Natural killer cell treated with Interleukin-12 subunit alpha and Interleukin-12 subunit beta and Interleukin-15 and Interleukin-18, amount 100 ng/mL, for 72 hours (primary cell): ENCODE measurements at regions not wholly inside any gene's neighbourhood (a gene's known extent, or its start where the extent isn't known, plus 50 kb on each side); places are given as distances from the start of the nearest gene placed in this dataset.

ENCODE experiments used
- ATAC-seq, 2 donors: fragments of 150-1000 bp; cut with Tn5 transposase in 1 of 2; sonication (Bioruptor Pico), chemical (Tn5 transposase) in 1 of 2; 2 replicates each; pipeline ENCODE4 v1.10.0; 2021
- DNase-seq: peaks from one replicate; pipeline ENCODE4 v3.0.0; 2022; ENCODE audit warnings: low spot score
- H3K27ac Mint-ChIP-seq, 2 donors: 1 replicate in 1 of 2; 2 replicates in 1 of 2; pipeline ENCODE4 v1.8.0; 2022; ENCODE audit warnings: mixed read lengths in 2 of 2, mild to moderate bottlenecking in 1 of 2, moderate library complexity in 1 of 2
- H3K27me3 Mint-ChIP-seq, 2 donors: 1 replicate in 1 of 2; 2 replicates in 1 of 2; pipeline ENCODE4 v1.8.0; 2022; ENCODE audit warnings: mixed read lengths in 2 of 2
- H3K36me3 Mint-ChIP-seq: one replicate; pipeline ENCODE4 v1.8.0; 2022; ENCODE audit warnings: mixed read lengths
- H3K4me1 Mint-ChIP-seq, 2 donors: 1 replicate in 1 of 2; 2 replicates in 1 of 2; pipeline ENCODE4 v1.8.0; 2022; ENCODE audit warnings: low read depth in 2 of 2, mixed read lengths in 2 of 2, mild to moderate bottlenecking in 1 of 2
- H3K4me3 Mint-ChIP-seq: one replicate; pipeline ENCODE4 v1.8.0; 2022; ENCODE audit warnings: mixed read lengths
- H3K9me3 Mint-ChIP-seq: 2 replicates; pipeline ENCODE4 v1.8.0; 2022; ENCODE audit warnings: mixed read lengths

DNA sequence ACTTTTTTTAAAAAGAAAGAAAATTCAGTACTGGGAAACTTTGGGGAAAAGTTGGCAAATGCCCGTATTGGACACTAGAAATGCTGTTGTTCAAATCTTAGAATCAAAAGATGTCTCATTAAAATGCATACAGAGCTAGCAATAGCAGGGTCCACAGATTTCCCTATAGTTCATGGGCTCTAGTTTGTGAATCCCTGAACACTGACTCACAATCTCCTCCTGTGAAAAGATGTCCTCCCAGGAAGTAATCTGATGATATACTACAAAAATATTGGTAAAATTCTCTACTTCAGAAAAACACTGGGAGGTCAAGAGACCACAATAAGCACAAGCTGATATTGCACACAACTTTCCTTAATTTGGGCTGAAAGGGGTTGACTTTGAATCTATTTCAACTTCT, 568.4 kb upstream of the ZNF385D start:
- H3K27me3 Mint-ChIP-seq, result no peaks in the 10 kb centered on the region

DNA sequence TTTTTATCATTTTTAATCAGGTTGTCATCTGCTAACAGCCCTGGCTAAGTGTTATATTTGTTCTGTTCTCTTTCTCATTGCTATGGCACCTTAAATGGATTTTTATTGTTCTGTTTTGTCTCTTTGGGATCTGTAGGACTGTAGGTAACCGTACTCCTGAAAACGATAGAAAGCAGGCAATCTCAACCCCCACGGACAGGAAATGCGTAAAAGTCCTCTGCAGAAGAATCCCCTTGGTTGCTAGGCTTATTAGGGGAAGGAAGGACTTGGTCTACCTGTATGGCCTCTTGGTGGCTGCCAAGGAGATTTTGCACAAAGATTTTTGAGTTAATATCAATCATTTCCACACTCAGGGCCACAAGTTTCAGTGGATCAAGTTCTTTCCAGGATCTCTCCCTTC, 571.9 kb upstream of the ZNF385D start:
- H3K27ac Mint-ChIP-seq, result no peak overlapping the region
- H3K9me3 Mint-ChIP-seq, result peaks cover 18% of the 10 kb centered on the region
- H3K4me3 Mint-ChIP-seq, result no peak overlapping the region
- no peaks in the 10 kb centered on the region for H3K27me3 Mint-ChIP-seq
- no peak for ATAC-seq
- H3K36me3 Mint-ChIP-seq, result no peaks in the 10 kb centered on the region
- no peaks in the 10 kb centered on the region for H3K4me1 Mint-ChIP-seq
- DNase-seq, result no peak

More for the DNA sequence above, 568.4 kb upstream of the ZNF385D start:
- Mint-ChIP-seq H3K9me3 (peaks cover 22% of the 10 kb centered on the region), H3K36me3 (peaks cover 4% of the 10 kb centered on the region), H3K4me1 (no peaks in the 10 kb centered on the region), H3K4me3 (no peak overlapping the region), H3K27ac (no peak overlapping the region)
- ATAC-seq (no peak), DNase-seq (no peak)

DNA sequence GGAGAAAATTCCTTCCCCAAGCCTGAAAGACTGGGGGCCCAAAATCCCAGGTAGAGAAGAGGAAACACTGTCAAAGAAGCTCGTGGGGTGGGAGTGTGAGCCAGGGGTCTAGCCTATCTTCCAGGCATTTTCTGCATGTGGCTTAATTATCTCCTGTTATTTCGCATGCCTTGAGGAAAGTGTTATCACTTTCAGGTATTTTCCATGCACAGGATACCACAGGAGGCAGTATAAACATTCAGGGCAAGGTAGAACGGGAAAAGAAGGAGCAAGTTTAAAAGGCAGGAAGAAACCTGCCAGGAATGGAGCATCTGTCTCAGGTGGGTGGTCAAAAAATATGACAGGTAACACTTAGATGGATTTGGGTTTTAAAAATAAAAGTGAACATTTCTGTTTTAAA, 575.3 kb upstream of the ZNF385D start:
- no peaks in the 10 kb centered on the region for H3K27me3 Mint-ChIP-seq
- peaks cover 19% of the 10 kb centered on the region for H3K9me3 Mint-ChIP-seq
- H3K27ac Mint-ChIP-seq, result no peak overlapping the region
- no peak for DNase-seq
- no peak overlapping the region for H3K4me3 Mint-ChIP-seq
- H3K36me3 Mint-ChIP-seq, result no peaks in the 10 kb centered on the region
- ATAC-seq, result no peak
- no peaks in the 10 kb centered on the region for H3K4me1 Mint-ChIP-seq

DNA sequence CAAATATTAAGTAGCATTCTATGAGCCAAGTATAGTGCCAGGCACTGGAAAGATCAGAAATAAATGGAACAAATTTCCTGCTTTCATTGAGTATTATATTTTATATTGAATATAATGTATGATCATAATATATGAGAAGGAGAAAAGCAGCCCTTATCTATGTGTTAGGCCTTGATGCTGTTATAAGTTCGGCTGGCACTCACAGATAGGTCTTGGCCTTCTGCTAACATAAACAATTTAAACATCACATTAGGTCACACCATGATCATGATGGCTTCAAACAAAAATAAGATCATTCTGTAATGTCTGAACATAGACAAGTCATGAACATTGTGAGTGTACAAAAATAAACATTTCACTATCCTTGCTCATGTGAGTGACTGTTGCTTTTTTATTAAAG, 584.0 kb upstream of the ZNF385D start:
- Mint-ChIP-seq H3K4me3 (no peak overlapping the region), H3K27me3 (no peaks in the 10 kb centered on the region), H3K9me3 (peaks cover 8% of the 10 kb centered on the region), H3K27ac (no peak overlapping the region), H3K4me1 (no peaks in the 10 kb centered on the region), H3K36me3 (no peaks in the 10 kb centered on the region)
- ATAC-seq, result no peak
- no peak for DNase-seq

DNA sequence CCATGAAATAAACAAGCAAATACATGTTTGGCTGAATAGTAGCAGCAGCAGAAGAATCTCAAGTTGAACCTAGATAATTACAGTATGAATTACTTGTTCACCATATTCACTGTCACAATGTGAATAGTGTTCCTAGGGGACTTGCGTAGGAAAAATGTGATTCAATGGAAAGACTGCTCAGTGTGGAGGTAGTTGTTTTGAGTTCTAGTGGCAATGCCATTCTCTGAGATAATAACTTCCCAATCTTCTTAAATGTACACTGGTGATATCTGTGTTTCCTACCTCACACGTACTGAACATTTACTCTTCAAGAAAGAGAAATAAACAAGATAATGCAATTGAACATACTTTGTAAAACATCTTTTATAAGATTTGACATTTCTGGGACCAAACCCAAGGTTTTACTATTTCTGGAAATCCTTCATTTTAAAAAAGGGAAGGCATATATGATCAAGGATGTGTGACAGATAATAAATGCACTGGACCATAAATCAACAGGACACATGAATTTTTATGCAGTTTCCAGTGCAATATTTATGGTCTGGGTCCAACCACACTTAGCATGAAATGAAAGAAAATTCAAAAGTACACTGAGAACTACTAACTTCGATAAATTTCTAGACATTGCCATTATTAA, 598.3 kb upstream of the ZNF385D start:
- Mint-ChIP-seq H3K9me3 (peaks cover 9% of the 10 kb centered on the region), H3K27ac (no peak overlapping the region), H3K4me1 (no peaks in the 10 kb centered on the region)

DNA sequence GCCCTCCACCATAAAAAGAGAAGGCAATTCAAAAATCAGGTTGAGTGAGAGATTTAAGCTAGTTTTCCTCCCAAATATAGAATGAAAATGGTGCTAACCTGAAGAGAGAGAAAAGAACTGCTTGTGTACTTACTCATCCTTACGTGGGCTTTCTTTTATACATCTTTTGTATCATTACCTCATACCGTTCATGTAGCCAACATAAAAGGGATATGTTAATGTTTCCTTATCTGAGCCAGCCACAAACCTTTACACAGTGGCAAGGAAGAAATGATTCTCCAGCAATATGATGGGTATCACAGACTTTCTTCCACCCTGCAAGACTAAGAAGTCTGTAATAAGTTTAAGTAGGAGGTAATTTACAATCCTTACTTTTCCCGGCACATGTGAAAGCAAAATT, 600.8 kb upstream of the ZNF385D start:
- Mint-ChIP-seq H3K27me3 (no peaks in the 10 kb centered on the region), H3K4me1 (no peaks in the 10 kb centered on the region), H3K4me3 (no peak overlapping the region)

More for the DNA sequence above, 598.3 kb upstream of the ZNF385D start:
- H3K4me3 Mint-ChIP-seq, result no peak overlapping the region
- no peaks in the 10 kb centered on the region for H3K27me3 Mint-ChIP-seq
- no peaks in the 10 kb centered on the region for H3K36me3 Mint-ChIP-seq
- no peak for ATAC-seq
- DNase-seq, result no peak

DNA sequence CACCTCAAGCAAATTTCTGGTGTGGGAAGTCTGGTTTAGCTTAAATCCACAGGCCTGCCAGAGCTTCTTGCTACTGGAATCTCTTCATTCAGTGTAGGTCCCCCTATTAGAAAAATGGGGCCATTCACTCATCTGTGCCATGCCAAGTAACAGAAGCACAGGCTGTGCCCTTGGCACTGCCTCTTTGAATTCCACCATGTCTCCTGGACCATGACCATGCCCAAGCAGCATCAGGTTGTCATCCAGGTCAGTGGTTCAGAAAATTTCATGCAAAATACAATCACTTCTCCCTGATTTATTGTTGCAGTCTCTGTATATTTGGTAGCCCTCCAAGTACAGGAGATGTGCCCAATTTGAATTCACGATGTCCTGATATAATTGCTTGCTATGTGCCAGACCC, 602.1 kb upstream of the ZNF385D start:
- H3K27me3 Mint-ChIP-seq, result no peaks in the 10 kb centered on the region
- DNase-seq (no peak), ATAC-seq (no peak)
- H3K36me3 Mint-ChIP-seq, result no peaks in the 10 kb centered on the region
- H3K4me1 Mint-ChIP-seq, result no peaks in the 10 kb centered on the region
- H3K4me3 Mint-ChIP-seq, result no peak overlapping the region
- H3K9me3 Mint-ChIP-seq, result peaks cover 7% of the 10 kb centered on the region
- H3K27ac Mint-ChIP-seq, result no peak overlapping the region

More for the DNA sequence above, 600.8 kb upstream of the ZNF385D start:
- Mint-ChIP-seq H3K27ac (no peak overlapping the region), H3K36me3 (no peaks in the 10 kb centered on the region), H3K9me3 (peaks cover 8% of the 10 kb centered on the region)
- no peak for ATAC-seq
- DNase-seq, result no peak

DNA sequence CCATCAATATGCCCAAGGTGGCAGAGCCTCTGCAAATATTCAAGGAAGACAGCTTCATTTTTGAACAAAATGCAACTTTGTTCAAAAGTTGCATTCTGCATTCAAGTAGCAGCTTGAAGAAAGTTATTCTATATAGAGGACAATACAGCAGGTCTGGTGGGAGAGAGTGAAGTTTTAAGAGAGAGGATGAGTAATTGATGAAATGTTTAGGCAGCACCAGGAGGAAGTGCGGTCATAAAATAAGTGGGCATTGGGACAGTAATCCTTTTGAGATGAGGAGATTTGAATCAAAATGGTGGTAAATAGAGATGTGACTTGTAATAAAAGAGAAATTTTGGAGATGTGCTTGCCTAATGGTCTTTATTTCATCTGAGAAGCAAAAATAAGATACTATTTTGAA, 607.3 kb upstream of the ZNF385D start:
- Mint-ChIP-seq H3K9me3 (peaks cover 14% of the 10 kb centered on the region), H3K36me3 (no peaks in the 10 kb centered on the region), H3K27me3 (no peaks in the 10 kb centered on the region), H3K4me3 (no peak overlapping the region), H3K4me1 (no peaks in the 10 kb centered on the region), H3K27ac (no peak overlapping the region)
- DNase-seq, result no peak
- ATAC-seq, result no peak

DNA sequence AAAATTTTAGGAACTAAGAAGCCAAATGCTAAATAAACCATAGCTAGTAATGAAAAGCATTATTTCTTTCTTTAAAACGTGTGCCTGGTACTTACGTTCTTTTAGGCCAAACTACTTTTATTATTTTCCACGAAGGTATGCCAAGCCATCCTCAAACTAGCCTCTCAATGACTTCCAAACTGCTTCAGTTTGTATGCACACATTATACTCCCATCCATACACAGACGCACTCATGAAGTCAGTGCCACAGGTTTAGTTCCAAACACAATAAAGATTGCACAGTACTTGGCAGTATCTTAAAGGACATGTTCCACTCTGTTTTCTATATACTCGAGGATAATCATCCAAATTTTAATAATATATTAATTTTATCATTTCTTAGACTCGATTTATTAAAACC, 609.2 kb upstream of the ZNF385D start:
- H3K27me3 Mint-ChIP-seq, result no peaks in the 10 kb centered on the region
- DNase-seq, result no peak
- peaks cover 11% of the 10 kb centered on the region for H3K9me3 Mint-ChIP-seq
- H3K4me1 Mint-ChIP-seq, result no peaks in the 10 kb centered on the region
- H3K27ac Mint-ChIP-seq, result no peak overlapping the region
- no peak overlapping the region for H3K4me3 Mint-ChIP-seq
- no peaks in the 10 kb centered on the region for H3K36me3 Mint-ChIP-seq
- no peak for ATAC-seq

DNA sequence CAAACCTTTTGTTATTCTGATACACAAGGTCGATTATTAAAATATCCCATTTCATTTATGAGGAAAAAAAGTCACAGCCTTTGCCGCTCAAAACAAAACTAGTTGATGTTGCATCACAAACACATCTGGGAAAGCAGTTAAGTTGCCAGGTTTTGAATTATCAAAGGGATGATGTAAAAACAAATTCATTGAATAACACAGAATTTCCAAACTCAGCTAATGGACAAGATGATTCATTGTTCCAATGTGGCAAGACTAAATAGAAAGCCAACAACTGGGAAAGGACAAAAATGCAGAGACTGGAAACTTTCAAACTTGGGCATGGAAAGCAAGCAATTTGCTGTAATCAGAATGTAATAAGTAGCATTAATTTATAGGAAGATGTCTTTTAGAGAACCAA, 610.0 kb upstream of the ZNF385D start:
- Mint-ChIP-seq H3K4me1 (no peaks in the 10 kb centered on the region), H3K36me3 (no peaks in the 10 kb centered on the region), H3K27me3 (no peaks in the 10 kb centered on the region), H3K4me3 (no peak overlapping the region), H3K27ac (no peak overlapping the region), H3K9me3 (peaks cover 11% of the 10 kb centered on the region)
- ATAC-seq (no peak), DNase-seq (no peak)

DNA sequence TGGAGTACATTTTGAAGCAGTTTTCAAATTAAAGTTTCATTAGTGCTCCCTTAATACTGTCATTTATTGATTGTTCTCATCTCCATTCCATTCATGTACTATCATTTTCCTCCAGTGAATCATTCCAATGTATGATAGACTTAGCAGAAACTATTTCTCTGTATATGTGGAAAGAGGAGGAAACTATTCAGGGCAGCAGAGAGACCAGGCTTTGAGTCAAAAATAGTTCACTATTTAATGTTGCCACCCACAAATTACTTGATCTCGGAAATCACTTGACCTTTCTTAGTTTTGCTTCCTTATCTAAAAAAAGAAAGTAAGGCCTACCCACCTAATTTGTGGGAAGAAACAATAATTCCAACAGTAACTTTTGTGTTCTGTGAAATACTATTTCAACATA, 610.5 kb upstream of the ZNF385D start:
- no peak for ATAC-seq
- DNase-seq, result no peak
- Mint-ChIP-seq H3K4me1 (no peaks in the 10 kb centered on the region), H3K9me3 (peaks cover 11% of the 10 kb centered on the region), H3K4me3 (no peak overlapping the region), H3K27me3 (no peaks in the 10 kb centered on the region), H3K36me3 (no peaks in the 10 kb centered on the region), H3K27ac (no peak overlapping the region)

DNA sequence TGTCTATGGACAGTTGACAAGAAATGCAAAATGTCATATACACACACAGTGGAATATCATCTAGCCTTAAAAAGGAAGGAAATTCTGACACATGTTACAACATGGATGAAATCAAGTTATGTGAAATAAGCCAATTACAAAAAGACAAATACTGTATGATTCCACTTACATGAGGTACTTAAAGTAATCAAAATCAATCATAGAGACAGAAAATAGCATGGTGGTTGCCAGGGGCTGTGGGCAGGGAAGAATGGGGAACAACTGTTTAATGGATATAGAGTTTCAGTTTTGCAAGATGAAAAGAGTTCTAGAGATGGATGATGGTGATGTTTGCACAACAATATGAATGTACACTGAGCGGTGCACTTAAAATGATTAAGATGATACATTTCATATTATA, 613.8 kb upstream of the ZNF385D start:
- Mint-ChIP-seq H3K4me3 (no peak overlapping the region), H3K36me3 (no peaks in the 10 kb centered on the region), H3K27ac (no peak overlapping the region), H3K4me1 (no peaks in the 10 kb centered on the region), H3K9me3 (peaks cover 9% of the 10 kb centered on the region), H3K27me3 (no peaks in the 10 kb centered on the region)
- ATAC-seq, result no peak
- DNase-seq, result no peak

DNA sequence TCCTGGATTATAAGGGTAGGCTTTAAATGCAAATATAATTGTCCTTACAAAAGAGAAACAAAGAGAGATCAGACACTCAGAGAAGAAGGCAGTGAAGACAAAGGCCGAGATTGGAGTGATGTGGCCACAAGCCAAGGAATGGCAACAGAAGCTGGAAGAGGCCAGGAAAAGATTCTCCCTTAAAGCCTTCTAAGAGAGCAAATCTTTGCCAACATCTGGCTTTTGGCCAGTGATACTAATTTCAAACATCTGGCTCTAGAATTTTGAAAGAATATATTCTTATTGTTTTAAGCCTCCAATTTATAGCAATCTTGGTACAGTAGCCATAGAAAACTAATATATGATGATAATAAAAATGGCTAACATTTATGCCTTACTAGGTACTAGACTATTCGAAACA, 615.8 kb upstream of the ZNF385D start:
- ATAC-seq (no peak), DNase-seq (no peak)
- peaks cover 11% of the 10 kb centered on the region in 2 donors for H3K27me3 Mint-ChIP-seq
- peaks cover 9% of the 10 kb centered on the region for H3K36me3 Mint-ChIP-seq
- no peaks in the 10 kb centered on the region for H3K4me1 Mint-ChIP-seq
- H3K4me3 Mint-ChIP-seq, result no peak overlapping the region
- H3K27ac Mint-ChIP-seq, result no peak overlapping the region
- peaks cover 6% of the 10 kb centered on the region for H3K9me3 Mint-ChIP-seq

DNA sequence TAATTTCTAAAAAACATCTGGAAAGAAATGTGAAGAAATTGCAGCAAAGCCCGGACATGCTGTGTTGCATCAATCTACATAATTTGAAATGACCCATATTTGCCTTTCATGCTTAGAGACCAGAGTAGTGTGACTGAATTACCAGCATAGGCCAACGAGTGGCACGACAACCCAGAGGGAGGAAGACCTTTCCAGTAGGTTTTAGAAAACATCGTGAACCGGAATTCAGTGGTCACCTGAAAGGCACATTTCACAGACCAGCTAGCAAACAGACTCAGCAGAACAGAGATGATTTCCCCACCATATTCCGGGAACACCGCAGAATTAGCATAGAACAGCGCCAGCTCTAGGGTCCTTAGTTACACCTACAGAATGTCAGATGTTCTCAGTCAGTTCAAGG, 620.0 kb upstream of the ZNF385D start:
- Mint-ChIP-seq H3K27me3 (peaks cover 18 to 19% of the 10 kb centered on the region in 2 donors), H3K4me3 (peak overlapping the region; percentile 15), H3K9me3 (peaks cover 11% of the 10 kb centered on the region), H3K4me1 (no peaks in the 10 kb centered on the region), H3K36me3 (peaks cover 16% of the 10 kb centered on the region), H3K27ac (no peak overlapping the region)
- DNase-seq, result no peak
- ATAC-seq, result no peak

DNA sequence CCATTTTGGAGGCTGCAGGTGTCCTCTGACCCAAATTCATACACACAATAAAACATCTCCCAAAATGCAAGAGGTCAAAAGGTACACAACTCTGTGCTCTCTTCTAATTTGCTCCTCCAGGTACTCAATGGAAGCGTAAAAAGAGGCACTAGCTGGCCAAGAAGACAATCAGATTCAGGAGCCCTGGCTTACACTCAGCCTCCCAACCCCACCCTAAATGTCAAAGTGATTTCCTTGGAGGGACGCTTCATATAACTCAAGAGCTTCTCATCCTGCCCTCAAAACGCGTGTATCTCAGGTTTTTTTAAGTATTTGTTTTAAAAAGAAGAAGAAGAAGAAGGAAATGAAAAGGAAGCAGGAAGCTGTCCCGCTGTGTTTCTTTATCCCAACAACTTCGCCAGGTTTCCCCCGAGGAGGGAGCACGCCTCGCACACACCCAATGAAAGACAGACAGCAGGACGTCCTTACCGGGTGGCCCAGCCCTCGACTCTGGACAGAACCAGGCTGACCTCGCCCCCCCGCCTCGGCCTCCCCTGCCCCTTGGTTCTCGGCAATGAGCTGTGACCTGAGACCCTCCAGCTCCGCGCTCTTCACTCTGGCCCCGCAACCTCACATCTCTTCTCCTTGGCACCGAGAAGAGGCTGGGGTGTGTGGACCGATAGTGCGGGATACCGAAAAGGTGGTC, 620.7 kb upstream of the ZNF385D start:
- H3K27me3 Mint-ChIP-seq, result peaks cover 18 to 19% of the 10 kb centered on the region in 2 donors
- peaks cover 11% of the 10 kb centered on the region for H3K9me3 Mint-ChIP-seq
- H3K4me3 Mint-ChIP-seq, result peak overlapping the region; percentile 15
- peak in 1 of 2 donors; percentile 6 for ATAC-seq
- peaks cover 16% of the 10 kb centered on the region for H3K36me3 Mint-ChIP-seq
- no peak overlapping the region for H3K27ac Mint-ChIP-seq
- H3K4me1 Mint-ChIP-seq, result no peaks in the 10 kb centered on the region
- no peak for DNase-seq
